ENCODE measurements at regions not wholly inside any gene's neighbourhood (a gene's known extent, or its start where the extent isn't known, plus 50 kb on each side); places are given as distances from the start of the nearest gene placed in this dataset.

DNA sequence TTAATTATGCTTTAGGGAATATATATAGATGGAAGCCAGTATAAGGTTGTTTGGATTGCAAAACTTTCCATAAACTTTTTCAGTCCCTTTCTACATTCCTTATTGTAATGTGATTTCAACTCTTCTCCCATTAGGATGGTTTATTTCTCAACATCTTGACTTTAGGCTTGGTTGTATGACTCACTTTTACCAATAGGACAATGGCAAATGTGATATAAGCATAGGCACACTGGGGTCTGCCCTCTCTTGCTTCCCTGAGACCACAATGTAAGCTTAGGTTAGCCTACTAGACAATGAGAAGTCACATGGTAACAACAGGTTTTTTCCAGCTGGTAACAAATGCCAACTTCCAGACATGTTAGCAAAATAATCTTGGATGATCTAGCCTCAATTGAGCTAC is 163.3 kb upstream of the RBPJ start:
- TF ChIP-seq, protein P1, sequence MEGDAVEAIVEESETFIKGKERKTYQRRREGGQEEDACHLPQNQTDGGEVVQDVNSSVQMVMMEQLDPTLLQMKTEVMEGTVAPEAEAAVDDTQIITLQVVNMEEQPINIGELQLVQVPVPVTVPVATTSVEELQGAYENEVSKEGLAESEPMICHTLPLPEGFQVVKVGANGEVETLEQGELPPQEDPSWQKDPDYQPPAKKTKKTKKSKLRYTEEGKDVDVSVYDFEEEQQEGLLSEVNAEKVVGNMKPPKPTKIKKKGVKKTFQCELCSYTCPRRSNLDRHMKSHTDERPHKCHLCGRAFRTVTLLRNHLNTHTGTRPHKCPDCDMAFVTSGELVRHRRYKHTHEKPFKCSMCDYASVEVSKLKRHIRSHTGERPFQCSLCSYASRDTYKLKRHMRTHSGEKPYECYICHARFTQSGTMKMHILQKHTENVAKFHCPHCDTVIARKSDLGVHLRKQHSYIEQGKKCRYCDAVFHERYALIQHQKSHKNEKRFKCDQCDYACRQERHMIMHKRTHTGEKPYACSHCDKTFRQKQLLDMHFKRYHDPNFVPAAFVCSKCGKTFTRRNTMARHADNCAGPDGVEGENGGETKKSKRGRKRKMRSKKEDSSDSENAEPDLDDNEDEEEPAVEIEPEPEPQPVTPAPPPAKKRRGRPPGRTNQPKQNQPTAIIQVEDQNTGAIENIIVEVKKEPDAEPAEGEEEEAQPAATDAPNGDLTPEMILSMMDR (IDR thresholded peaks at IDR 0.05; ENCODE audit: borderline replicate concordance, extremely low read depth, low read length, poor library complexity, severe bottlenecking): no peak
- TF ChIP-seq EZH2 (IDR thresholded peaks at IDR 0.05; ENCODE audit: borderline replicate concordance, low read depth, low read length, severe bottlenecking): no peak
